Islet of Langerhans (tissue), 1 donor: ENCODE measurements at regions not wholly inside any gene's neighbourhood (a gene's known extent, or its start where the extent isn't known, plus 50 kb on each side); places are given as distances from the start of the nearest gene placed in this dataset.

Experiments used
- FAIRE-seq: peaks from one replicate; lab custom pipeline; 2011; peaks lifted over from hg19 to GRCh38; lab: Jason Lieb, UNC

GRCh38 chr19:28972058-28972852 lies 240.7 kb downstream of the UQCRFS1 start:
- no peak for FAIRE-seq

- FAIRE-seq, result no peak
Observed at GRCh38 chr19:28971513-28971912, 241.4 kb downstream of the UQCRFS1 start.

- FAIRE-seq, result no peak
Observed at GRCh38 chr19:28971049-28971448, 241.9 kb downstream of the UQCRFS1 start.

GRCh38 chr19:28968721-28969120 lies 244.2 kb downstream of the UQCRFS1 start:
- no peak for FAIRE-seq

GRCh38 chr19:28966737-28967399 lies 246.1 kb downstream of the UQCRFS1 start:
- FAIRE-seq, result no peak

- FAIRE-seq, result no peak
Observed at GRCh38 chr19:28964500-28964899, 248.5 kb downstream of the UQCRFS1 start.

- no peak for FAIRE-seq
Observed at GRCh38 chr19:28963486-28964250, 249.3 kb downstream of the UQCRFS1 start.

GRCh38 chr19:28961772-28962500 lies 251.0 kb downstream of the UQCRFS1 start:
- no peak for FAIRE-seq

GRCh38 chr19:28960986-28961705 lies 251.8 kb downstream of the UQCRFS1 start:
- no peak for FAIRE-seq

GRCh38 chr19:28960586-28960985 lies 252.4 kb downstream of the UQCRFS1 start:
- no peak for FAIRE-seq

- FAIRE-seq, result no peak
Observed at GRCh38 chr19:28956961-28957360, 256.0 kb downstream of the UQCRFS1 start.

GRCh38 chr19:28956421-28956820 lies 256.5 kb downstream of the UQCRFS1 start:
- no peak for FAIRE-seq

- FAIRE-seq, result no peak
Observed at GRCh38 chr19:28949535-28949934, 263.4 kb downstream of the UQCRFS1 start.

- FAIRE-seq, result no peak
Observed at GRCh38 chr19:28949027-28949426, 263.9 kb downstream of the UQCRFS1 start.

- no peak for FAIRE-seq
Observed at GRCh38 chr19:28948566-28948965, 264.4 kb downstream of the UQCRFS1 start.

GRCh38 chr19:28948026-28948425 lies 264.9 kb downstream of the UQCRFS1 start:
- no peak for FAIRE-seq

GRCh38 chr19:28943651-28944050 lies 269.3 kb downstream of the UQCRFS1 start:
- no peak for FAIRE-seq

GRCh38 chr19:28941833-28942232 lies 271.1 kb downstream of the UQCRFS1 start:
- FAIRE-seq, result no peak

- FAIRE-seq, result no peak
Observed at GRCh38 chr19:28940751-28941500, 272.0 kb downstream of the UQCRFS1 start.

- no peak for FAIRE-seq
Observed at GRCh38 chr19:28939236-28939635, 273.7 kb downstream of the UQCRFS1 start.

- FAIRE-seq, result no peak
Observed at GRCh38 chr19:28936001-28936400, 276.9 kb downstream of the UQCRFS1 start.
